WTC11 (cell line): ENCODE measurements at regions not wholly inside any gene's neighbourhood (a gene's known extent, or its start where the extent isn't known, plus 50 kb on each side); places are given as distances from the start of the nearest gene placed in this dataset.

Experiments used
- ATAC-seq: fragments of 200-7000 bp; cut with Tn5 transposase; 2 replicates; pipeline ENCODE4 v1.10.0; 2021; ENCODE audit warnings: mild to moderate bottlenecking, moderate library complexity
- CTCF ChIA-PET: fragments of 300-600 bp; sonication (Branson Sonifier 250); formaldehyde crosslinking; loops from one replicate; lab custom pipeline; 2021; ENCODE audit warnings: antibody characterized with exemption; lab: Charles Lee
- POLR2A ChIA-PET: fragments of 350-600 bp; sonication (Branson Sonifier 250); formaldehyde crosslinking; loops from one replicate; lab custom pipeline; 2021; ENCODE audit warnings: antibody characterized with exemption; lab: Charles Lee
- DNase-seq: peaks from one replicate; pipeline ENCODE4 v3.0.0; 2021; ENCODE audit warnings: low spot score
- H3K27ac Mint-ChIP-seq: 2 replicates; pipeline ENCODE4 v1.8.0; 2021; ENCODE audit warnings: mixed read lengths
- H3K27me3 Mint-ChIP-seq: 2 replicates; pipeline ENCODE4 v1.8.0; 2021; ENCODE audit warnings: low read depth, mild to moderate bottlenecking, moderate library complexity, mixed read lengths
- H3K36me3 Mint-ChIP-seq: 2 replicates; pipeline ENCODE4 v1.8.0; 2021; ENCODE audit warnings: mixed read lengths
- H3K4me1 Mint-ChIP-seq: 2 replicates; pipeline ENCODE4 v1.8.0; 2022; ENCODE audit warnings: mixed read lengths
- H3K4me3 Mint-ChIP-seq: 2 replicates; pipeline ENCODE4 v1.8.0; 2021; ENCODE audit warnings: mild to moderate bottlenecking, moderate library complexity, mixed read lengths
- H3K9me3 Mint-ChIP-seq: 2 replicates; pipeline ENCODE4 v1.8.0; 2021; ENCODE audit warnings: mixed read lengths
- AFF4 ChIP-seq: sonication (generic); formaldehyde crosslinking; IDR thresholded peaks from 2 replicates; pipeline ENCODE4 v1.8.1; 2023; ENCODE audit warnings: mild to moderate bottlenecking, missing genetic modification reagents, borderline replicate concordance
- ELF4 ChIP-seq: sonication (generic); formaldehyde crosslinking; IDR thresholded peaks from 2 replicates; pipeline ENCODE4 v1.8.1; 2022; ENCODE audit warnings: low read depth, mild to moderate bottlenecking, moderate library complexity, missing genetic modification reagents
- FOXJ3 ChIP-seq: sonication (generic); formaldehyde crosslinking; IDR thresholded peaks from 2 replicates; pipeline ENCODE4 v1.9.0; 2021; ENCODE audit warnings: missing genetic modification reagents, mild to moderate bottlenecking, borderline replicate concordance
- JUN ChIP-seq: sonication (generic); formaldehyde crosslinking; IDR thresholded peaks from 2 replicates; pipeline ENCODE4 v1.8.0; 2023; ENCODE audit warnings: mild to moderate bottlenecking, missing genetic modification reagents
- MXD4 ChIP-seq: fragments of 250-450 bp; sonication (Bioruptor Pico); IDR thresholded peaks from 2 replicates; pipeline ENCODE4 v1.8.0; 2021; ENCODE audit warnings: mild to moderate bottlenecking, moderate library complexity, borderline replicate concordance
- NFE2L1 ChIP-seq: sonication (generic); formaldehyde crosslinking; IDR thresholded peaks from 2 replicates; pipeline ENCODE4 v1.8.1; 2023; ENCODE audit warnings: missing genetic modification reagents
- ZNF219 ChIP-seq: sonication (generic); formaldehyde crosslinking; IDR thresholded peaks from 2 replicates; pipeline ENCODE4 v1.8.0; 2023; ENCODE audit warnings: missing genetic modification reagents, mild to moderate bottlenecking, borderline replicate concordance
- ZNF396 ChIP-seq: fragments of 250-450 bp; sonication (Bioruptor Pico); IDR thresholded peaks from 2 replicates; pipeline ENCODE4 v1.8.0; 2021; ENCODE audit warnings: mild to moderate bottlenecking, moderate library complexity, borderline replicate concordance
- ZNF423 ChIP-seq: fragments of 250-450 bp; sonication (Bioruptor Pico); IDR thresholded peaks from 2 replicates; pipeline ENCODE4 v2.1.2; 2022; ENCODE audit warnings: mild to moderate bottlenecking, moderate library complexity
- TF ChIP-seq, protein P1 (sequence below): sonication (generic); formaldehyde crosslinking; IDR thresholded peaks from 2 replicates; pipeline ENCODE4 v1.8.0; 2022; ENCODE audit warnings: missing genetic modification reagents
- TF ChIP-seq, protein P2 (sequence below): sonication (generic); formaldehyde crosslinking; IDR thresholded peaks from 2 replicates; pipeline ENCODE4 v1.8.1; 2023; ENCODE audit warnings: mild to moderate bottlenecking, missing genetic modification reagents
- TF ChIP-seq, protein P3 (sequence below): sonication (generic); formaldehyde crosslinking; IDR thresholded peaks from 2 replicates; pipeline ENCODE4 v1.8.0; 2022; ENCODE audit warnings: mild to moderate bottlenecking, missing genetic modification reagents

DNA sequence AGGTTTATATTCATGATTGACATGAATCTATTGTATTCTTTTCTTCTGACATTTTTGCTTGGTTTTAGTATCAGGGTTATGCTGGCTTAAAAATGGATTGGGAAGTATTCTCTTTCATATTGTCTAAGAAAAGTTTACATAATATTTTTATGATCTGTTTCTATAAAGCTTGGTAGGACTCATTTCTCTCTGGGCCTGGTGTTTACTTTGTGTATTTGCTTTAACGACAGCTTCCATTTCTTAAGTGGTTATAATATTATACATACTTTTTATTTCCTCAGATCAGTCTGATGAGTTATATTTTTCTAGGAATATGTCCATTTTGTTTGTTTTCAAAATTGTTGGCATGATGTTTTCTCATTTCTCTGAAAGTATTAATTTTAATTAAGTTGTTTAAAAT, 117.9 kb upstream of the IL12A start (continued):
- TF ChIP-seq, protein P1, sequence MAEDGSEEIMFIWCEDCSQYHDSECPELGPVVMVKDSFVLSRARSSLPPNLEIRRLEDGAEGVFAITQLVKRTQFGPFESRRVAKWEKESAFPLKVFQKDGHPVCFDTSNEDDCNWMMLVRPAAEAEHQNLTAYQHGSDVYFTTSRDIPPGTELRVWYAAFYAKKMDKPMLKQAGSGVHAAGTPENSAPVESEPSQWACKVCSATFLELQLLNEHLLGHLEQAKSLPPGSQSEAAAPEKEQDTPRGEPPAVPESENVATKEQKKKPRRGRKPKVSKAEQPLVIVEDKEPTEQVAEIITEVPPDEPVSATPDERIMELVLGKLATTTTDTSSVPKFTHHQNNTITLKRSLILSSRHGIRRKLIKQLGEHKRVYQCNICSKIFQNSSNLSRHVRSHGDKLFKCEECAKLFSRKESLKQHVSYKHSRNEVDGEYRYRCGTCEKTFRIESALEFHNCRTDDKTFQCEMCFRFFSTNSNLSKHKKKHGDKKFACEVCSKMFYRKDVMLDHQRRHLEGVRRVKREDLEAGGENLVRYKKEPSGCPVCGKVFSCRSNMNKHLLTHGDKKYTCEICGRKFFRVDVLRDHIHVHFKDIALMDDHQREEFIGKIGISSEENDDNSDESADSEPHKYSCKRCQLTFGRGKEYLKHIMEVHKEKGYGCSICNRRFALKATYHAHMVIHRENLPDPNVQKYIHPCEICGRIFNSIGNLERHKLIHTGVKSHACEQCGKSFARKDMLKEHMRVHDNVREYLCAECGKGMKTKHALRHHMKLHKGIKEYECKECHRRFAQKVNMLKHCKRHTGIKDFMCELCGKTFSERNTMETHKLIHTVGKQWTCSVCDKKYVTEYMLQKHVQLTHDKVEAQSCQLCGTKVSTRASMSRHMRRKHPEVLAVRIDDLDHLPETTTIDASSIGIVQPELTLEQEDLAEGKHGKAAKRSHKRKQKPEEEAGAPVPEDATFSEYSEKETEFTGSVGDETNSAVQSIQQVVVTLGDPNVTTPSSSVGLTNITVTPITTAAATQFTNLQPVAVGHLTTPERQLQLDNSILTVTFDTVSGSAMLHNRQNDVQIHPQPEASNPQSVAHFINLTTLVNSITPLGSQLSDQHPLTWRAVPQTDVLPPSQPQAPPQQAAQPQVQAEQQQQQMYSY, result no peak
- TF ChIP-seq, protein P2, sequence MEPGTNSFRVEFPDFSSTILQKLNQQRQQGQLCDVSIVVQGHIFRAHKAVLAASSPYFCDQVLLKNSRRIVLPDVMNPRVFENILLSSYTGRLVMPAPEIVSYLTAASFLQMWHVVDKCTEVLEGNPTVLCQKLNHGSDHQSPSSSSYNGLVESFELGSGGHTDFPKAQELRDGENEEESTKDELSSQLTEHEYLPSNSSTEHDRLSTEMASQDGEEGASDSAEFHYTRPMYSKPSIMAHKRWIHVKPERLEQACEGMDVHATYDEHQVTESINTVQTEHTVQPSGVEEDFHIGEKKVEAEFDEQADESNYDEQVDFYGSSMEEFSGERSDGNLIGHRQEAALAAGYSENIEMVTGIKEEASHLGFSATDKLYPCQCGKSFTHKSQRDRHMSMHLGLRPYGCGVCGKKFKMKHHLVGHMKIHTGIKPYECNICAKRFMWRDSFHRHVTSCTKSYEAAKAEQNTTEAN, result no peak
- no peak for TF ChIP-seq AFF4 (CRISPR knock-in tag)
- TF ChIP-seq, protein P3, sequence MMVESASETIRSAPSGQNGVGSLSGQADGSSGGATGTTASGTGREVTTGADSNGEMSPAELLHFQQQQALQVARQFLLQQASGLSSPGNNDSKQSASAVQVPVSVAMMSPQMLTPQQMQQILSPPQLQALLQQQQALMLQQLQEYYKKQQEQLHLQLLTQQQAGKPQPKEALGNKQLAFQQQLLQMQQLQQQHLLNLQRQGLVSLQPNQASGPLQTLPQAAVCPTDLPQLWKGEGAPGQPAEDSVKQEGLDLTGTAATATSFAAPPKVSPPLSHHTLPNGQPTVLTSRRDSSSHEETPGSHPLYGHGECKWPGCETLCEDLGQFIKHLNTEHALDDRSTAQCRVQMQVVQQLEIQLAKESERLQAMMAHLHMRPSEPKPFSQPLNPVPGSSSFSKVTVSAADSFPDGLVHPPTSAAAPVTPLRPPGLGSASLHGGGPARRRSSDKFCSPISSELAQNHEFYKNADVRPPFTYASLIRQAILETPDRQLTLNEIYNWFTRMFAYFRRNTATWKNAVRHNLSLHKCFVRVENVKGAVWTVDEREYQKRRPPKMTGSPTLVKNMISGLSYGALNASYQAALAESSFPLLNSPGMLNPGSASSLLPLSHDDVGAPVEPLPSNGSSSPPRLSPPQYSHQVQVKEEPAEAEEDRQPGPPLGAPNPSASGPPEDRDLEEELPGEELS (CRISPR knock-in tag), result no peak

DNA sequence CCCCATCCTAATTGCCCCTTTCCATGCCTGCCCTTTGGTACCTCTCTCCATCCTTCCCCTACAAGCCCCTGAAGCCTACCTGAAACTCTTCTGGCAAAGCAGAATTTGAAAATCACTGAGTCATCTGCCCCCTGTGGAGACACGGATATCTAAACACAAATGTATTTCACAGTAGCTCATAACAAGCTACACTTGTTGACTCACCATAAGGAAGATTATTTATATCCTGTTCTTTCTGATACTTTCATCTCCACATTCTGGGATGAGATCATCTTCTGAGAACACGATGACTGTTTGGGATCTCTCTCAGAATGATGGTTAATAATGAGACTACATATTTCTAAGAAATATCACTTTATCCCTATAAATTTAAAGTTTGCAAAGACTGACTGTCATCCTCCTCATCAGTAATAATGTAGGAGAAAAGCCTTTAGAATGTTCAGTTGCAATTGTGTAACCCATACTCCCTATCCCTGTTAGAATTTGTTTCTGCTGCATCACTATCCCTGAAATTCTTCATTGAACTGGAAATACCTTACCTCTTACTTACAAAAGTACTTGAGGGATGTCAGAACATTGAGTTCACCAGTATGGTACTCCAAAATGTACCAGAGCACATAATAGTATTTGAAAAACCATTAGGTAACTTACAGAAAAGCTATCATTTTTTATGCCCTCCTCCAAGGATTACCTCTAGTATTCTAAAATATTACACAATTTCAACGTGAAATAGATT, 116.1 kb upstream of the IL12A start:
- peak; percentile 31; the same call in 1 of the 2 replicates for TF ChIP-seq NFE2L1 (CRISPR knock-in tag)
- no peak for TF ChIP-seq ELF4
- TF ChIP-seq MXD4 (CRISPR knock-in tag), result no peak
- TF ChIP-seq ZNF396 (CRISPR knock-in tag), result no peak
- no peak for TF ChIP-seq ZNF219 (CRISPR knock-in tag)
- TF ChIP-seq ZNF423, result no peak
- TF ChIP-seq JUN (CRISPR knock-in tag), result no peak
- no peak for TF ChIP-seq FOXJ3 (CRISPR knock-in tag)
- ChIA-PET POLR2A (interaction anchor here (0.7 kb wide), 1 partner anchor 695 kb away, joined by 3 read pairs; no protein-coding TSS in a partner anchor), CTCF (interaction anchor here (1.2 to 2.1 kb wide), 6 partner anchors 11 to 116 kb away, joined by 3 to 6 read pairs (median 4); partner anchors contain the start of gene IL12A)
- DNase-seq (no peak), ATAC-seq (no peak; the same call in 1 of the 2 replicates)
- no peaks in the 10 kb centered on the region for H3K9me3 Mint-ChIP-seq
- H3K36me3 Mint-ChIP-seq, result no peaks in the 10 kb centered on the region
- no peak overlapping the region for H3K4me3 Mint-ChIP-seq
- no peak overlapping the region for H3K27ac Mint-ChIP-seq
- no peaks in the 10 kb centered on the region for H3K27me3 Mint-ChIP-seq
- peaks cover 15% of the 10 kb centered on the region for H3K4me1 Mint-ChIP-seq
